ENCODE measurements at regions not wholly inside any gene's neighbourhood (a gene's known extent, or its start where the extent isn't known, plus 50 kb on each side); places are given as distances from the start of the nearest gene placed in this dataset.

DNA sequence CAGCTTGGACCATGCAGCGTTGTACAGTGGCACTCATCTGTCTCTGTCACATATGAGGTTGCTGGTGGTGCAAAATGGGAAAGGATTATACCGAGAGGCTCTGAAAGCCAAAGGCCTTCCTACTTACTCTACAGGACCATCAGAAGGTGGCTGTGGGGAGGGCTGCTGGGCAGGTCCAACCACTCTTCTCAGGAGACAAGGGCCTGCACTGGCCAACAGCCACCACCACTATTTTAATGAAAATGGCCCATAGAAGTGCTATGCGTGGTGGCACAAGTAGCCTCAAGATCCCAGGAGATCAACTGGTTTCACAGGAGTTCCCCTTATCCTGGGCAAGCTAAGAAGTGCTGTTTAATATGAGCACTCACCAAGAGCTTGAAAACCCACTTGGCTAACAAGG, 52.3 kb downstream of the MRPL57 start:
- DNase-seq (ENCODE audit: insufficient read length): no peak

DNA sequence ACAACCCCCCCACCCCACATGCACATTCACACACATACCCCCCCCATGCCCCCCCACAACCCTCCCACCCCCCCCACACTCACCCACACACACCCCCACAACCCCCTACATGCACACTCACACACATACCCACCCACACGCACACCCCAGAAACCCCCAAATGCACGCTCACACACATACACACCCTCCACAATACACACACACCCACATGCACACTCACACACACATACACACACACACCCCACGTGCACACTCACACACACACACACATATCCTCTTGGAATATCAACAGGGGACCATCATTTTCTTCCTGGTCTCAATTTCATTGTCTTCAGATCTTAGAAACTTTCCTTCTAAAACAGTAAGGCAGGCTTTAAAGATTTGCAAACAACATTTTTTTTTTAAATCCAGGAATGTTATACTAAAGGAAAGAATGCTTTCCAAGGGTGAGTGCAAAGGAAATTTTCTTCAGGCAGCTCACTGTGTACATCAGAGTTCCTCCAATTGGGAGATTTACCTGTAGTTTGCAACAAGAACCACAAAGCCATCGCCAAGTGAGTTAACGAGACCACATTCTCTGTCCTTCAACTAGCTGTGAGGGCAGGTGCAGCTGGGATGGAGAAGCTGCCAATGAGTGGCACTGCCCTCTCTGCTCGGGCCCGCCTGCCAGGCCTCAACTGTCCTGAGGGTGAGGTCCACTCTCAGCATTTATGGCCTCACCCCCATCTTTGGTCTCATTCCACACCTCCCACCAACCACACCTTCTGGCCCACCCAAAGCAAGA, 53.0 kb downstream of the MRPL57 start:
- no peak for TF ChIP-seq TAF1 (IDR thresholded peaks at IDR 0.05; ENCODE audit: borderline replicate concordance, low read depth, low read length)
- TF ChIP-seq POLR2A (IDR thresholded peaks at IDR 0.05; ENCODE audit: low read depth, low read length): no peak
- DNase-seq (ENCODE audit: insufficient read length) (no peak), FAIRE-seq (no peak)

More for the DNA sequence above, 52.3 kb downstream of the MRPL57 start:
- no peak for FAIRE-seq
- no peak for TF ChIP-seq POLR2A (IDR thresholded peaks at IDR 0.05; ENCODE audit: low read depth, low read length)

DNA sequence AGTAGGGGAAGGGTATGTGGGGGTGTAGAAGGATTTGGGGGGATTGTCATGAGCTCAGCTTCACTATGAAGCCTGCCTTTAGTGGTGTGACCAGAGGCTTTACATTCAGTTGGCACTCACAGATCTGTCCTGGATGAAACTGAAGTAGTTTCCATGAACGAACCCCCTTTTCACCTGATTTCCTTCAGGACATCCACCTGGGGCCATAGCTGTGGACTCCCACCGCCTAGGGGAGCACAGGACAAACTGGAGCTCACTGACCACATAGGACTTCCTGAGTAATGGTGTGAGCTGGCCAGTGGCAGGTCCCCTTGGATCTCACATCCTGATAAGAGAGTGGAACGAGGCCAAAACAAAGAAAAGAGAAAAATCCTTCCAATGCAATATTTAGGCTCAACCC, 54.1 kb downstream of the MRPL57 start:
- TF ChIP-seq POLR2AphosphoS5 (IDR thresholded peaks at IDR 0.05; ENCODE audit: low read depth, low read length): no peak
- TF ChIP-seq TAF1 (IDR thresholded peaks at IDR 0.05; ENCODE audit: borderline replicate concordance, low read depth, low read length): no peak
- TF ChIP-seq POLR2A (IDR thresholded peaks at IDR 0.05; ENCODE audit: low read depth, low read length): no peak
- FAIRE-seq: no peak

DNA sequence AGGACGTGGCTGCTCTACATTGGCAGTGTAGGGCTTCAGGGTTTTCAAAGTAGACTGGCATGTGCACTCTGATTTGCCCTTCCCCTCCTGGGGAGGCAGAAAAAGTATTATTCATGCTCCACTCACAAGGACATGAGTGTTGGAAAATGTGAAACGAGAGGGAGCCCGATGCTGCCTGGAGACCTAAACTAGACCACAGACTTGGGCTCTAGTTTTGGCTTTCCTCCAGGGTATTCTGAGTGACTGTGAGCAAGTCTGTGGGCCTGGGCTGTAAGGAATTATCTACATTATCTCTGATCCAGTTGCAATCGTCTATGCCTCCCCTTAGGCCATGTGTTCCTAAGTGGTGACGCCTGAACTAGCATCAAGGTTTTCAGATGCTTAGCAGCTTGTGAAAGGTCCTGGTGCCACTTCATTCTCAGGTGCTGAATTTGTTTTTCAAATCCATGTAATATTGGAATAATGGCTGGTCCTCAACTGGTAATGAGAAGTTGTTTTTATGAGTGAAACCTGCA, 55.0 kb downstream of the MRPL57 start:
- FAIRE-seq: no peak
- no peak for TF ChIP-seq POLR2A (IDR thresholded peaks at IDR 0.05; ENCODE audit: low read depth, low read length)
- TF ChIP-seq TAF1 (IDR thresholded peaks at IDR 0.05; ENCODE audit: borderline replicate concordance, low read depth, low read length): no peak
- TF ChIP-seq POLR2AphosphoS5 (IDR thresholded peaks at IDR 0.05; ENCODE audit: low read depth, low read length): no peak
- no peak for DNase-seq (ENCODE audit: insufficient read length)

More for the DNA sequence above, 54.1 kb downstream of the MRPL57 start:
- no peak for DNase-seq (ENCODE audit: insufficient read length)

DNA sequence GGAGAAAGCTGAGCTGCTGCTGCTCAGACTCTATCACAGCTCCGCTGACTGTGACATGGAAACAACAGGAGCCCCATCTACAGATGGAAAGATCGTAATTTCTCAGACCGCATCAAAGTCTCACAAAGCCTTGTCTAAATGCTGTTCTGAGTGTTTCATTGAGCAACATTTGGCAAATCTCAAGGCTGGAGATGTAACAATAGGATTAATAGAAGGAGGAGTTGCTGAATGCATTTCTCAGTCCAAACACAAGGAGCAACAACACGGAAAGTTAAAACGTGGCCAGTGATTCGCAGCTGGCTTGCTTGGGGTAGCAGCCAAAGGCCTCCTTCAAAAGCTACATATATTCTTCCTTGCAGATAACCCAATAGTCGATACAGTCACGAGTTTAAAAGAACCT, 55.7 kb downstream of the MRPL57 start:
- FAIRE-seq (no peak), DNase-seq (ENCODE audit: insufficient read length) (no peak)
- TF ChIP-seq POLR2AphosphoS5 (IDR thresholded peaks at IDR 0.05; ENCODE audit: low read depth, low read length) (no peak), POLR2A (IDR thresholded peaks at IDR 0.05; ENCODE audit: low read depth, low read length) (no peak), TAF1 (IDR thresholded peaks at IDR 0.05; ENCODE audit: borderline replicate concordance, low read depth, low read length) (no peak)

DNA sequence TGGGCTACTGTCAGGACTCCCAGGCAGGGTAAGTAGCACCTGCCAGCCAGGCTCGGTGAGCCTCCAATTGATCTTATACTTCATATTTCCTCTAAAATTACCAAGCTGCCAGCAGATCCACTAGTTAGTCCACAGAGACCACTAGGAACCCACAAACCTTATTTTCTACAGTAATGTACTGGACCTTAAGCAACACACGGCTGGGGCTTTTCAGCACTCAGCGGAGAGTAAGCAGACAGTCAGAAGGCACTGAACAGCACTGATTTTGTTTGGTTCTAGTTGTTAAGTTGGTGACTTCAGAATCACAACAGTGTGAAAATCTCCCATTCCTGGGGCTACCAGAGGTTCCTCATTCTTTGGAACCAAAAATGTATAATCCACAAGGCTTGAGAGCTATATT, 56.1 kb downstream of the MRPL57 start:
- no peak for TF ChIP-seq POLR2A (IDR thresholded peaks at IDR 0.05; ENCODE audit: low read depth, low read length)
- no peak for TF ChIP-seq TAF1 (IDR thresholded peaks at IDR 0.05; ENCODE audit: borderline replicate concordance, low read depth, low read length)
- no peak for TF ChIP-seq POLR2AphosphoS5 (IDR thresholded peaks at IDR 0.05; ENCODE audit: low read depth, low read length)
- DNase-seq (ENCODE audit: insufficient read length): no peak
- no peak for FAIRE-seq

DNA sequence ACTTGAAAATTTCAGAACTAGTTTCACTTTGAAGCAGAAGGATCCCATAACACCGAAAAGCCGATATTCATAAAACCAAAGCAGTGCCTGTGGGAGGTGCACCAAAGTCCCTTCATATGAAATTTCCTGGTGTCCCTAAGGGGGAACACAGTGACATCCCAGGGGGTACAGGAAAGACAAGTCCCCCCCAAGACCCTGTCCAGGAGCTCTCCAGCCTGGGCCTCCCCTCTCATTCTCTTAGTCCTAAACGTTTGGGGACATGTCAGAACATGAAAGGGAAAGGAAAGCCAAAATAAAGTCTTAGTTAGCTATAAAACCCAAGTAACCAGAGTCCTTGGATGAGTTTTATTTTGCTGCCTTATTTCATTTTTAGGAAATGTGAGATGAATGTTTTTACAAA, 56.6 kb downstream of the MRPL57 start:
- DNase-seq (ENCODE audit: insufficient read length) (no peak), FAIRE-seq (no peak)
- TF ChIP-seq POLR2AphosphoS5 (IDR thresholded peaks at IDR 0.05; ENCODE audit: low read depth, low read length) (no peak), TAF1 (IDR thresholded peaks at IDR 0.05; ENCODE audit: borderline replicate concordance, low read depth, low read length) (no peak), POLR2A (IDR thresholded peaks at IDR 0.05; ENCODE audit: low read depth, low read length) (no peak)

DNA sequence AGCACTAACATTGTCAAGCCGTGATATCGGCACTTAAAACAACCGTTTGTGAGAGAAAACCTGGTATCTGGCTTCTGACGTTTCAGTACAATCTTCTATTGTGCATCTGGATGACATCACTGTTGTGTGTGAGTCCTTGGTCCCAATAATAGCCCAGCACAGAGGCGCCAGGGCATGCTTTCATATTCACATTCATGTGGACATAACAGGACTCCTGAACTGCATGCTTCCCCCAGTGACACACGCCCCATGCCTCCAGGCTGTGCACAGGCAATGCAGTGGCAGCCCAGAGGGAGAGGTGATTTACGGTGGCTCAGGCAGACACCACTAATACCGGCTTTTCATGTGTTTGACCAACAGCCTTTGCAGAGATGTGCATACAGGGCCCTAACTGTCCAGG, 58.1 kb downstream of the MRPL57 start:
- FAIRE-seq (no peak), DNase-seq (ENCODE audit: insufficient read length) (no peak)
- TF ChIP-seq POLR2A (IDR thresholded peaks at IDR 0.05; ENCODE audit: low read depth, low read length): no peak
- no peak for TF ChIP-seq TAF1 (IDR thresholded peaks at IDR 0.05; ENCODE audit: borderline replicate concordance, low read depth, low read length)
- TF ChIP-seq POLR2AphosphoS5 (IDR thresholded peaks at IDR 0.05; ENCODE audit: low read depth, low read length): no peak

DNA sequence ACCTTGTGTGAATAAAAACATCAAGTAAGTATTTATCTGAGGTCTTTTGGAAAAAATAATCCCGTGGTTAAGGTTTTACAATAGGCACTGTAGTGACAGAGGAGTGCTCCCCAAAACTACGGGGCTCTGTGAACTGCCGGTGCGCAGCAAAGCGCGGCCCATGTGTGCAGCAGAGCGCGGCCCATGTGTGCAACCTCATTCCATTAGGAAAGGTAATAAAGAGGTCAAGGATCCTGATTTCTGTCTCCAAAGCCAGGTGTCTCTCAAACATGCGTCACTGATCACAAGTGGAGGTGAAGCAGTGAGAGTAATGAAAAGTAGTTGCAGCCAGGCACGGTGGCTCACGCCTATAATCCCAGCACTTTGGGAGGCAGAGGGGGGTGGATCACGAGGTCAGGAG, 58.7 kb downstream of the MRPL57 start:
- FAIRE-seq (no peak), DNase-seq (ENCODE audit: insufficient read length) (no peak)
- TF ChIP-seq POLR2A (IDR thresholded peaks at IDR 0.05; ENCODE audit: low read depth, low read length) (no peak), TAF1 (IDR thresholded peaks at IDR 0.05; ENCODE audit: borderline replicate concordance, low read depth, low read length) (no peak), POLR2AphosphoS5 (IDR thresholded peaks at IDR 0.05; ENCODE audit: low read depth, low read length) (no peak)

DNA sequence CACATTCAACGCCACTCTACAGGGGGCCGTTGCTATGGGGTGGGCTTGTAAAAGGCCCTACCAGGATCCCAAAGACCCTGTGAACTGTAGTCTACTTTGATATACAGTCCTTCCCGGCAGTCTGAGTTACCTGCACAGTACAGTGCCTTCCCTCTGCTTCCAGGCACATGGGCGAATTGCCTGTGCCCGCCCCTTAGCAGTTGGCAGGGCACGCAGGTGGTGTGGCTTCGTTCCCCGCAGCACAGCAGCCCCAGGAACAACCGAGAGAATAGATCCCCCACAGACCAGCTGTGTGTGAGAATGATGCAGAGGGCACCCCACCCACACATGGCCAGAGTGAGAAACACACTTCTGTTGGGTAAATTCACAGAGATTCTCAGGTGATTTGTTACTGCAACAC, 60.6 kb downstream of the MRPL57 start:
- no peak for TF ChIP-seq POLR2A (IDR thresholded peaks at IDR 0.05; ENCODE audit: low read depth, low read length)
- no peak for TF ChIP-seq TAF1 (IDR thresholded peaks at IDR 0.05; ENCODE audit: borderline replicate concordance, low read depth, low read length)
- TF ChIP-seq POLR2AphosphoS5 (IDR thresholded peaks at IDR 0.05; ENCODE audit: low read depth, low read length): no peak
- no peak for DNase-seq (ENCODE audit: insufficient read length)
- no peak for FAIRE-seq

DNA sequence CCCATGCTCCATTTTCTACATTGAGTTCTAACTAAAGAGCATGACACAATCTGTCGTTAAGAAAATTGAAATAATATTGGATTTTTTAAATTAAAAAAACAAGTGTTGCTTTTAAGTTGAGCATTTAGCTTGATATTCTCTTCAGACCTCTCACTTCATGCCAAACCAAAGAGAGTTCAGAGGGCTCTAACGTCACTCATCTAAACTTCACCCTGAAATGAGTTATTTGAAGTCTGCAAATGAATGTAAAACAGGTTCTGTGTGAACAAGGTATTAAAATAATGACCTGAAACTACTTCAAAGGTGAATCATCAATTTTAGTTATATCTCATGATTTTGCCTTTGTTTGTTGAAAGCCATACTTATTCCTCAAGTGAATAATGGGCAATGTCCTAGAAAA, 61.8 kb downstream of the MRPL57 start:
- FAIRE-seq: peak; percentile 30
- TF ChIP-seq POLR2A (IDR thresholded peaks at IDR 0.05; ENCODE audit: low read depth, low read length): no peak
- TF ChIP-seq TAF1 (IDR thresholded peaks at IDR 0.05; ENCODE audit: borderline replicate concordance, low read depth, low read length): no peak
- TF ChIP-seq POLR2AphosphoS5 (IDR thresholded peaks at IDR 0.05; ENCODE audit: low read depth, low read length): no peak
- DNase-seq (ENCODE audit: insufficient read length): no peak

DNA sequence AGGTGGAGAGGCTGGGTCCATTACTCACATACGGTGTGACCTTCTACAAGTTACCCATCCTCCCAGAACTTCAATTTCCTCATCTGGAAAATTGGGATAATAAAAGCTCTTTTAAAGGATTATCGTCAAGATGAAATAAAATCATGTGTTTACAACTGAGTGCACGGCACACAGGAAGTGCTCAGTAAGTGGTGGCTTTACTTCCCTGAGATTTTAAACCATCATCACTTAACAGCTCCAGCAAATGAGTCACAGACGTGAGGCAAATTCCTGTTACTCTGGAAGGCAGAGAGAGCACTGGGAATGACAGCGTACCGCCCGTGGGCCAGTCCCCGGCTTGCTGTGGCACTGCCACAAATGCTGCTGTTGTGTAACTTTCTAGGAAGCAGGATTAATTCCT, 64.1 kb downstream of the MRPL57 start:
- FAIRE-seq: no peak
- TF ChIP-seq TAF1 (IDR thresholded peaks at IDR 0.05; ENCODE audit: borderline replicate concordance, low read depth, low read length) (no peak), POLR2AphosphoS5 (IDR thresholded peaks at IDR 0.05; ENCODE audit: low read depth, low read length) (no peak), POLR2A (IDR thresholded peaks at IDR 0.05; ENCODE audit: low read depth, low read length) (no peak)
- DNase-seq (ENCODE audit: insufficient read length): no peak
